ENCODE measurements at regions not wholly inside any gene's neighbourhood (a gene's known extent, or its start where the extent isn't known, plus 50 kb on each side); places are given as distances from the start of the nearest gene placed in this dataset.
A peak's percentile ranks its signal among the peaks of the same experiment; 100 is the strongest.

GRCh38 chr4:54371173-54371572, 142.1 kb downstream of the PDGFRA start:
- Histone ChIP-seq H3K4me1 (ENCODE audit: low read depth) (peaks cover 5% of the 10 kb centered on the region), H3K4me3 (no peak overlapping the region), H3K27ac (no peak overlapping the region), H3K9me3 (ENCODE audit: low read depth) (no peaks in the 10 kb centered on the region), H3K27me3 (no peaks in the 10 kb centered on the region), H3K36me3 (no peaks in the 10 kb centered on the region)
- no peak for DNase-seq (ENCODE audit: low read depth in 1 of 2, low spot score in 1 of 2)
- TF ChIP-seq CTCF (IDR thresholded peaks at IDR 0.05; ENCODE audit: low read depth, low read length), result no peak

- Histone ChIP-seq H3K36me3 (no peaks in the 10 kb centered on the region), H3K4me3 (no peak overlapping the region), H3K9me3 (ENCODE audit: low read depth) (no peaks in the 10 kb centered on the region), H3K4me1 (ENCODE audit: low read depth) (peaks cover 5% of the 10 kb centered on the region), H3K27ac (no peak overlapping the region), H3K27me3 (no peaks in the 10 kb centered on the region)
- TF ChIP-seq CTCF (IDR thresholded peaks at IDR 0.05; ENCODE audit: low read depth, low read length), result no peak
- DNase-seq (ENCODE audit: low read depth in 1 of 2, low spot score in 1 of 2), result no peak
These were observed 143.9 kb downstream of the PDGFRA start for GRCh38 chr4:54372951-54373350.

GRCh38 chr4:54373718-54374210, 144.7 kb downstream of the PDGFRA start:
- Histone ChIP-seq H3K4me3 (no peak overlapping the region), H3K27ac (no peak overlapping the region), H3K27me3 (no peaks in the 10 kb centered on the region), H3K36me3 (no peaks in the 10 kb centered on the region), H3K4me1 (ENCODE audit: low read depth) (peaks cover 3% of the 10 kb centered on the region), H3K9me3 (ENCODE audit: low read depth) (no peaks in the 10 kb centered on the region)
- no peak for DNase-seq (ENCODE audit: low read depth in 1 of 2, low spot score in 1 of 2)
- TF ChIP-seq CTCF (IDR thresholded peaks at IDR 0.05; ENCODE audit: low read depth, low read length), result no peak

GRCh38 chr4:54378461-54378860, 149.4 kb downstream of the PDGFRA start:
- DNase-seq (ENCODE audit: low read depth in 1 of 2, low spot score in 1 of 2), result no peak
- TF ChIP-seq CTCF (IDR thresholded peaks at IDR 0.05; ENCODE audit: low read depth, low read length), result no peak
- H3K27ac ChIP-seq, result no peak overlapping the region
- H3K9me3 ChIP-seq (ENCODE audit: low read depth), result no peaks in the 10 kb centered on the region
- no peaks in the 10 kb centered on the region for H3K4me1 ChIP-seq (ENCODE audit: low read depth)
- H3K36me3 ChIP-seq, result no peaks in the 10 kb centered on the region
- no peak overlapping the region for H3K4me3 ChIP-seq
- no peaks in the 10 kb centered on the region for H3K27me3 ChIP-seq

GRCh38 chr4:54384152-54384551, 155.1 kb downstream of the PDGFRA start:
- H3K9me3 ChIP-seq (ENCODE audit: low read depth), result no peaks in the 10 kb centered on the region
- no peak for TF ChIP-seq CTCF (IDR thresholded peaks at IDR 0.05; ENCODE audit: low read depth, low read length)
- H3K27me3 ChIP-seq, result no peaks in the 10 kb centered on the region
- H3K4me1 ChIP-seq (ENCODE audit: low read depth), result no peaks in the 10 kb centered on the region
- no peaks in the 10 kb centered on the region for H3K36me3 ChIP-seq
- H3K27ac ChIP-seq, result no peak overlapping the region
- DNase-seq (ENCODE audit: low read depth in 1 of 2, low spot score in 1 of 2), result no peak
- H3K4me3 ChIP-seq, result no peak overlapping the region

GRCh38 chr4:54384563-54384962, 155.5 kb downstream of the PDGFRA start:
- Histone ChIP-seq H3K4me1 (ENCODE audit: low read depth) (no peaks in the 10 kb centered on the region), H3K27ac (no peak overlapping the region), H3K4me3 (no peak overlapping the region), H3K9me3 (ENCODE audit: low read depth) (no peaks in the 10 kb centered on the region), H3K36me3 (no peaks in the 10 kb centered on the region), H3K27me3 (no peaks in the 10 kb centered on the region)
- peak; percentile 32 for TF ChIP-seq CTCF (IDR thresholded peaks at IDR 0.05; ENCODE audit: low read depth, low read length)
- peak; percentile 27 to 42 for DNase-seq (ENCODE audit: low read depth in 1 of 2, low spot score in 1 of 2)

Measured in cardiac muscle cell (in vitro differentiated cells and primary cell).